ENCODE measurements at regions not wholly inside any gene's neighbourhood (a gene's known extent, or its start where the extent isn't known, plus 50 kb on each side); places are given as distances from the start of the nearest gene placed in this dataset.

DNA sequence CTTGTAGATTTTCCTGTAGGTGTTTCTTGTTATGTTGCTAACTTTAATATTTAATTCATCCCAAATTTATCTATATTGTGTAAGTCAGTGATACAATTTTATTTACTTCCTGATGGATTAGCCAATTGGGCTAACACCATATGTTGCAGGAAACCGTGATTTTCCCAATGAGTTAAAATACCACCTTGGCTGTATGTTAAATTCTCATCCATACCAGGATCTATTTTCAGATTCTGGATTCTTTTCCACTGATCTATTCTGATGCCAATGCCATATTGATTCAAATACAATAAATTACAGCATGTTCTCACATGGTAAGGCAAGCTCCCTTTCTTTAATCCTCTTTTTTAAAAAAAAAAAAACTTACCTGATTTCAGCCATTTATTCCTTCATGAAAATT, 85.8 kb upstream of the DNAJC10 start:
- Histone ChIP-seq H3K9me3 (no peaks in the 10 kb centered on the region), H3K4me1 (no peaks in the 10 kb centered on the region), H3K4me3 (no peak overlapping the region), H3K4me2 (no peak overlapping the region), H3K27ac (no peak overlapping the region)
- TF ChIP-seq CBX2 (IDR thresholded peaks at IDR 0.05; ENCODE audit: borderline replicate concordance, low read depth) (no peak), CEBPB (IDR thresholded peaks at IDR 0.05) (no peak), ZC3H11A (IDR thresholded peaks at IDR 0.05) (no peak), CHD4 (IDR thresholded peaks at IDR 0.05; ENCODE audit: borderline replicate concordance) (no peak), CHD2 (IDR thresholded peaks at IDR 0.05; ENCODE audit: low read length, partially characterized antibody) (no peak), BHLHE40 (IDR thresholded peaks at IDR 0.05; ENCODE audit: low read depth, low read length) (no peak), NPAS2 (CRISPR knock-in tag; IDR thresholded peaks at IDR 0.05; ENCODE audit: borderline replicate concordance) (no peak)
- TF ChIP-seq, protein P1, sequence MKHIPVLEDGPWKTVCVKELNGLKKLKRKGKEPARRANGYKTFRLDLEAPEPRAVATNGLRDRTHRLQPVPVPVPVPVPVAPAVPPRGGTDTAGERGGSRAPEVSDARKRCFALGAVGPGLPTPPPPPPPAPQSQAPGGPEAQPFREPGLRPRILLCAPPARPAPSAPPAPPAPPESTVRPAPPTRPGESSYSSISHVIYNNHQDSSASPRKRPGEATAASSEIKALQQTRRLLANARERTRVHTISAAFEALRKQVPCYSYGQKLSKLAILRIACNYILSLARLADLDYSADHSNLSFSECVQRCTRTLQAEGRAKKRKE (CRISPR knock-in tag; IDR thresholded peaks at IDR 0.05; ENCODE audit: low read depth), result no peak
- no peak for ATAC-seq
- ChIA-PET CTCF (no interaction called here), POLR2A (no interaction called here)
- DNase-seq (ENCODE audit: low read depth in 1 of 2, low spot score in 1 of 2), result no peak
- no peak for FAIRE-seq
- 62% methylated on average over 1 of the region's 1 CpG for WGBS (ENCODE audit: missing lambda C conversion rate)

DNA sequence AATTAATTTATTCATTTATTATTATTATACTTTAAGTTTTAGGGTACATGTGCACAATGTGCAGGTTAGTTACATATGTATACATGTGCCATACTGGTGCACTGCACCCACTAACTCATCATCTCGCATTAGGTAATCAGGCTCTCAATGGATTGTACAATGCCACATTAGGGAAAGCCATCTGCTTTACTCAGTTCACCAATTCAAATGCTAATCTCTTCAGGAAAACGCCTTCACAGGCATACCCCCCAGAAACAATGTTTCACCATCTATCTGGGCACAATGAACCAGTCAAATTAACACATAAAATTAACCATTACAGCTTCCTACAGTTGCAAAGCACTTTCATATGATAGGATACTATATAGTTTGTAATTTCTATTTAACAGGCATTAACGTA, 84.8 kb upstream of the DNAJC10 start:
- Histone ChIP-seq H3K4me3 (no peak overlapping the region), H3K9me3 (no peaks in the 10 kb centered on the region), H3K27ac (no peak overlapping the region), H3K4me2 (no peak overlapping the region), H3K4me1 (no peaks in the 10 kb centered on the region)
- TF ChIP-seq MAZ (IDR thresholded peaks at IDR 0.05; ENCODE audit: borderline replicate concordance, low read depth, low read length), result no peak
- TF ChIP-seq, protein P2, sequence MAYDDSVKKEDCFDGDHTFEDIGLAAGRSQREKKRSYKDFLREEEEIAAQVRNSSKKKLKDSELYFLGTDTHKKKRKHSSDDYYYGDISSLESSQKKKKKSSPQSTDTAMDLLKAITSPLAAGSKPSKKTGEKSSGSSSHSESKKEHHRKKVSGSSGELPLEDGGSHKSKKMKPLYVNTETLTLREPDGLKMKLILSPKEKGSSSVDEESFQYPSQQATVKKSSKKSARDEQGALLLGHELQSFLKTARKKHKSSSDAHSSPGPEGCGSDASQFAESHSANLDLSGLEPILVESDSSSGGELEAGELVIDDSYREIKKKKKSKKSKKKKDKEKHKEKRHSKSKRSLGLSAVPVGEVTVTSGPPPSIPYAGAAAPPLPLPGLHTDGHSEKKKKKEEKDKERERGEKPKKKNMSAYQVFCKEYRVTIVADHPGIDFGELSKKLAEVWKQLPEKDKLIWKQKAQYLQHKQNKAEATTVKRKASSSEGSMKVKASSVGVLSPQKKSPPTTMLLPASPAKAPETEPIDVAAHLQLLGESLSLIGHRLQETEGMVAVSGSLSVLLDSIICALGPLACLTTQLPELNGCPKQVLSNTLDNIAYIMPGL (CRISPR knock-in tag; IDR thresholded peaks at IDR 0.05; ENCODE audit: borderline replicate concordance), result no peak
- ChIA-PET CTCF (no interaction called here), POLR2A (no interaction called here)
- FAIRE-seq, result no peak
- no peak for ATAC-seq
- DNase-seq (ENCODE audit: low read depth in 1 of 2, low spot score in 1 of 2), result no peak
- WGBS (ENCODE audit: missing lambda C conversion rate), result 49% methylated on average over 3 of the region's 3 CpGs

DNA sequence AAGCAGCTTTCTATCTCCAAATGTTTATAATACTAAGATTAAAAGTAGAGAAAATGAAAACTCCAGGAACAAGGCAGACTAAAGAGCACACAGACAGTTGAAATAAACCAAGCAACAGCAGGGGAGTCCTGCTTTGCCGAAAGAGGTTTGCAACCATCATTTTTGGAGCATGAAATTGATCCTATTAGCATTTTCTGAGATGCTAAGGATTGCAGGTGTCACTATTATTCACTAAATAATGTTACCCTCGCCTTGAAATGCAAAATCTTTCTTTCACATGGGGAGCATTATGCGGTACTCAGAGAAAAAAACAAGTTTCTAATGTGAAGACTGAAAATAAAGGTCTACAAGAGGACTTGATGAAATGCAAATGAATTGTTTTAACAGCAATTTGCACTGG, 81.7 kb upstream of the DNAJC10 start:
- Histone ChIP-seq H3K9me3 (no peaks in the 10 kb centered on the region), H3K4me3 (no peak overlapping the region), H3K4me2 (no peak overlapping the region), H3K27ac (no peak overlapping the region), H3K4me1 (no peaks in the 10 kb centered on the region)
- ChIA-PET CTCF (interaction anchor here (1.5 kb wide), 1 partner anchor 15 kb away, joined by 4 read pairs; no protein-coding TSS in a partner anchor), POLR2A (no interaction called here)
- 73% methylated on average over 3 of the region's 3 CpGs for WGBS (ENCODE audit: missing lambda C conversion rate)
- DNase-seq (ENCODE audit: low read depth in 1 of 2, low spot score in 1 of 2) (no peak), FAIRE-seq (no peak), ATAC-seq (no peak)
- TF ChIP-seq RAD21 (conservative IDR thresholded peaks at IDR 0.05 in 1 of 2, IDR thresholded peaks at IDR 0.05 in 1 of 2) (no peak), EHF (CRISPR knock-in tag; IDR thresholded peaks at IDR 0.05) (no peak), ZFP36 (IDR thresholded peaks at IDR 0.05; ENCODE audit: borderline replicate concordance, partially characterized antibody) (no peak), KDM5A (IDR thresholded peaks at IDR 0.05) (no peak), PHF8 (IDR thresholded peaks at IDR 0.05; ENCODE audit: borderline replicate concordance, low read depth) (no peak), CHD4 (IDR thresholded peaks at IDR 0.05; ENCODE audit: borderline replicate concordance) (no peak), TFCP2L1 (CRISPR knock-in tag; IDR thresholded peaks at IDR 0.05) (no peak), CEBPB (IDR thresholded peaks at IDR 0.05) (no peak), RCOR1 (IDR thresholded peaks at IDR 0.05; ENCODE audit: low read depth, low read length) (no peak), ZC3H11A (IDR thresholded peaks at IDR 0.05) (no peak), POLR2AphosphoS2 (conservative IDR thresholded peaks at IDR 0.05; ENCODE audit: low read length) (no peak), CBX8 (IDR thresholded peaks at IDR 0.05) (no peak), BHLHE40 (IDR thresholded peaks at IDR 0.05; ENCODE audit: low read depth, low read length) (no peak), NPAS2 (CRISPR knock-in tag; IDR thresholded peaks at IDR 0.05; ENCODE audit: borderline replicate concordance) (no peak)
- TF ChIP-seq, protein P2 (CRISPR knock-in tag; IDR thresholded peaks at IDR 0.05; ENCODE audit: borderline replicate concordance), result no peak
- TF ChIP-seq, protein P3, sequence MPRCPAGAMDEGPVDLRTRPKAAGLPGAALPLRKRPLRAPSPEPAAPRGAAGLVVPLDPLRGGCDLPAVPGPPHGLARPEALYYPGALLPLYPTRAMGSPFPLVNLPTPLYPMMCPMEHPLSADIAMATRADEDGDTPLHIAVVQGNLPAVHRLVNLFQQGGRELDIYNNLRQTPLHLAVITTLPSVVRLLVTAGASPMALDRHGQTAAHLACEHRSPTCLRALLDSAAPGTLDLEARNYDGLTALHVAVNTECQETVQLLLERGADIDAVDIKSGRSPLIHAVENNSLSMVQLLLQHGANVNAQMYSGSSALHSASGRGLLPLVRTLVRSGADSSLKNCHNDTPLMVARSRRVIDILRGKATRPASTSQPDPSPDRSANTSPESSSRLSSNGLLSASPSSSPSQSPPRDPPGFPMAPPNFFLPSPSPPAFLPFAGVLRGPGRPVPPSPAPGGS (IDR thresholded peaks at IDR 0.05), result no peak
- TF ChIP-seq, protein P4, sequence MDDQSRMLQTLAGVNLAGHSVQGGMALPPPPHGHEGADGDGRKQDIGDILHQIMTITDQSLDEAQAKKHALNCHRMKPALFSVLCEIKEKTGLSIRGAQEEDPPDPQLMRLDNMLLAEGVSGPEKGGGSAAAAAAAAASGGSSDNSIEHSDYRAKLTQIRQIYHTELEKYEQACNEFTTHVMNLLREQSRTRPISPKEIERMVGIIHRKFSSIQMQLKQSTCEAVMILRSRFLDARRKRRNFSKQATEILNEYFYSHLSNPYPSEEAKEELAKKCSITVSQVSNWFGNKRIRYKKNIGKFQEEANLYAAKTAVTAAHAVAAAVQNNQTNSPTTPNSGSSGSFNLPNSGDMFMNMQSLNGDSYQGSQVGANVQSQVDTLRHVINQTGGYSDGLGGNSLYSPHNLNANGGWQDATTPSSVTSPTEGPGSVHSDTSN (IDR thresholded peaks at IDR 0.05), result no peak
- TF ChIP-seq, protein P5, sequence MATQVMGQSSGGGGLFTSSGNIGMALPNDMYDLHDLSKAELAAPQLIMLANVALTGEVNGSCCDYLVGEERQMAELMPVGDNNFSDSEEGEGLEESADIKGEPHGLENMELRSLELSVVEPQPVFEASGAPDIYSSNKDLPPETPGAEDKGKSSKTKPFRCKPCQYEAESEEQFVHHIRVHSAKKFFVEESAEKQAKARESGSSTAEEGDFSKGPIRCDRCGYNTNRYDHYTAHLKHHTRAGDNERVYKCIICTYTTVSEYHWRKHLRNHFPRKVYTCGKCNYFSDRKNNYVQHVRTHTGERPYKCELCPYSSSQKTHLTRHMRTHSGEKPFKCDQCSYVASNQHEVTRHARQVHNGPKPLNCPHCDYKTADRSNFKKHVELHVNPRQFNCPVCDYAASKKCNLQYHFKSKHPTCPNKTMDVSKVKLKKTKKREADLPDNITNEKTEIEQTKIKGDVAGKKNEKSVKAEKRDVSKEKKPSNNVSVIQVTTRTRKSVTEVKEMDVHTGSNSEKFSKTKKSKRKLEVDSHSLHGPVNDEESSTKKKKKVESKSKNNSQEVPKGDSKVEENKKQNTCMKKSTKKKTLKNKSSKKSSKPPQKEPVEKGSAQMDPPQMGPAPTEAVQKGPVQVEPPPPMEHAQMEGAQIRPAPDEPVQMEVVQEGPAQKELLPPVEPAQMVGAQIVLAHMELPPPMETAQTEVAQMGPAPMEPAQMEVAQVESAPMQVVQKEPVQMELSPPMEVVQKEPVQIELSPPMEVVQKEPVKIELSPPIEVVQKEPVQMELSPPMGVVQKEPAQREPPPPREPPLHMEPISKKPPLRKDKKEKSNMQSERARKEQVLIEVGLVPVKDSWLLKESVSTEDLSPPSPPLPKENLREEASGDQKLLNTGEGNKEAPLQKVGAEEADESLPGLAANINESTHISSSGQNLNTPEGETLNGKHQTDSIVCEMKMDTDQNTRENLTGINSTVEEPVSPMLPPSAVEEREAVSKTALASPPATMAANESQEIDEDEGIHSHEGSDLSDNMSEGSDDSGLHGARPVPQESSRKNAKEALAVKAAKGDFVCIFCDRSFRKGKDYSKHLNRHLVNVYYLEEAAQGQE (IDR thresholded peaks at IDR 0.05), result no peak
